Osteocyte (in vitro differentiated cells): ENCODE measurements at regions not wholly inside any gene's neighbourhood (a gene's known extent, or its start where the extent isn't known, plus 50 kb on each side); places are given as distances from the start of the nearest gene placed in this dataset.

Experiments
- DNase-seq: peaks from one replicate; pipeline ENCODE4 v3.0.0; 2021; ENCODE audit warnings: mixed read lengths; ENCODE audit not compliant: unreplicated experiment; ENCODE audit errors: extremely low spot score
- H3K27ac Mint-ChIP-seq: one replicate; pipeline ENCODE4 v1.8.0; 2021; ENCODE audit warnings: mild to moderate bottlenecking, mixed read lengths; ENCODE audit not compliant: unreplicated experiment
- H3K27me3 Mint-ChIP-seq: one replicate; pipeline ENCODE4 v1.8.0; 2021; ENCODE audit warnings: mixed read lengths; ENCODE audit not compliant: unreplicated experiment
- H3K36me3 Mint-ChIP-seq: one replicate; pipeline ENCODE4 v1.8.0; 2021; ENCODE audit warnings: mixed read lengths; ENCODE audit not compliant: unreplicated experiment
- H3K4me1 Mint-ChIP-seq: one replicate; pipeline ENCODE4 v1.8.0; 2021; ENCODE audit warnings: mixed read lengths; ENCODE audit not compliant: unreplicated experiment
- H3K4me3 Mint-ChIP-seq: one replicate; pipeline ENCODE4 v1.8.0; 2021; ENCODE audit warnings: mild to moderate bottlenecking, moderate library complexity, mixed read lengths; ENCODE audit not compliant: unreplicated experiment
- H3K9me3 Mint-ChIP-seq: one replicate; pipeline ENCODE4 v1.8.0; 2021; ENCODE audit warnings: mixed read lengths; ENCODE audit not compliant: unreplicated experiment
- CTCF ChIP-seq: fragments of 200-600 bp; sonication (generic); IDR thresholded peaks from 2 replicates; pipeline ENCODE4 v1.5.0; 2021; ENCODE audit warnings: antibody characterized with exemption, mild to moderate bottlenecking, moderate library complexity

- no peak overlapping the region for H3K4me3 Mint-ChIP-seq
Observed at GRCh38 chr1:2969011-2969844, 52.0 kb upstream of the ACTRT2 start.

GRCh38 chr1:2969845-2970291 lies 51.4 kb upstream of the ACTRT2 start:
- Mint-ChIP-seq H3K4me3 (no peak overlapping the region), H3K27ac (no peak overlapping the region), H3K27me3 (no peaks in the 10 kb centered on the region), H3K36me3 (no peaks in the 10 kb centered on the region), H3K9me3 (peaks cover 6% of the 10 kb centered on the region), H3K4me1 (no peaks in the 10 kb centered on the region)
- DNase-seq, result no peak
- TF ChIP-seq CTCF, result no peak

More at GRCh38 chr1:2969011-2969844, 52.0 kb upstream of the ACTRT2 start:
- Mint-ChIP-seq H3K27ac (no peak overlapping the region), H3K4me1 (no peaks in the 10 kb centered on the region), H3K9me3 (peaks cover 6% of the 10 kb centered on the region), H3K36me3 (no peaks in the 10 kb centered on the region), H3K27me3 (no peaks in the 10 kb centered on the region)
- TF ChIP-seq CTCF, result no peak
- DNase-seq, result no peak

- Mint-ChIP-seq H3K4me1 (no peaks in the 10 kb centered on the region), H3K27ac (no peak overlapping the region), H3K36me3 (no peaks in the 10 kb centered on the region), H3K4me3 (no peak overlapping the region), H3K9me3 (peaks cover 6% of the 10 kb centered on the region), H3K27me3 (no peaks in the 10 kb centered on the region)
- no peak for TF ChIP-seq CTCF
- no peak for DNase-seq
Observed at GRCh38 chr1:2970311-2971071, 50.8 kb upstream of the ACTRT2 start.

GRCh38 chr1:2971101-2971501 lies 50.2 kb upstream of the ACTRT2 start:
- Mint-ChIP-seq H3K36me3 (no peaks in the 10 kb centered on the region), H3K27me3 (no peaks in the 10 kb centered on the region), H3K27ac (no peak overlapping the region), H3K9me3 (peaks cover 6% of the 10 kb centered on the region), H3K4me1 (no peaks in the 10 kb centered on the region), H3K4me3 (no peak overlapping the region)
- DNase-seq, result no peak
- no peak for TF ChIP-seq CTCF
